Fibroblast of lung (primary cell): ENCODE measurements at regions not wholly inside any gene's neighbourhood (a gene's known extent, or its start where the extent isn't known, plus 50 kb on each side); places are given as distances from the start of the nearest gene placed in this dataset.

Experiments
- DNase-seq, 2 donors: peaks; one replicate each; pipeline versions ENCODE4 v3.0.0 to v3.0.0-alpha.2; 2010; ENCODE audit warnings: low read depth in 2 of 2
- H2AFZ ChIP-seq: 2 replicates; pipeline ENCODE4 v1.5.1; 2012; ENCODE audit warnings: low read length, control low read depth, inconsistent platforms
- H3K27ac ChIP-seq: 2 replicates; pipeline ENCODE4 v1.5.1; 2011; ENCODE audit warnings: low read length, control low read depth; ENCODE audit not compliant: insufficient read depth
- H3K27me3 ChIP-seq: 2 replicates; pipeline ENCODE4 v1.5.1; 2011; ENCODE audit warnings: mild to moderate bottlenecking, low read length; ENCODE audit not compliant: control insufficient read depth, insufficient read depth
- H3K36me3 ChIP-seq: 2 replicates; pipeline ENCODE4 v1.5.1; 2011; ENCODE audit warnings: low read length; ENCODE audit not compliant: control insufficient read depth, insufficient read depth
- H3K4me1 ChIP-seq: 2 replicates; pipeline ENCODE4 v1.5.1; 2011; ENCODE audit warnings: low read length; ENCODE audit not compliant: control insufficient read depth, insufficient read depth; ENCODE audit errors: extremely low read depth
- H3K4me2 ChIP-seq: 2 replicates; pipeline ENCODE4 v1.5.1; 2011; ENCODE audit warnings: low read length, control low read depth; ENCODE audit not compliant: insufficient read depth; ENCODE audit errors: extremely low read depth
- H3K4me3 ChIP-seq, 4 experiments: fragments of 200-600 bp in 1 of 4; sonication (generic) in 1 of 4; replicated peaks in 1 of 4; 2 replicates each; pipeline ENCODE4 v1.5.1; 2011 to 2016; ENCODE audit warnings: low read length in 4 of 4, low read depth in 3 of 4, mild to moderate bottlenecking in 3 of 4, control low read depth in 2 of 4, inconsistent platforms in 1 of 4, mixed read lengths in 1 of 4; ENCODE audit not compliant: insufficient read depth in 1 of 4; ENCODE audit errors: control extremely low read depth in 1 of 4
- H3K79me2 ChIP-seq: 2 replicates; pipeline ENCODE4 v1.5.1; 2012; ENCODE audit warnings: mild to moderate bottlenecking, low read length, inconsistent platforms; ENCODE audit not compliant: control insufficient read depth, insufficient read depth
- H3K9ac ChIP-seq: 2 replicates; pipeline ENCODE4 v1.5.1; 2011; ENCODE audit warnings: mild to moderate bottlenecking, low read length, control low read depth; ENCODE audit not compliant: insufficient read depth
- H3K9me3 ChIP-seq: 2 replicates; pipeline ENCODE4 v1.5.1; 2012; ENCODE audit warnings: low read depth, low read length; ENCODE audit not compliant: control insufficient read depth, insufficient read depth
- H4K20me1 ChIP-seq: 2 replicates; pipeline ENCODE4 v1.5.1; 2011; ENCODE audit warnings: low read length; ENCODE audit not compliant: control insufficient read depth, insufficient read depth; ENCODE audit errors: extremely low read depth
- CTCF ChIP-seq, 2 donors: IDR thresholded peaks in 1 of 2; conservative IDR thresholded peaks in 1 of 2; 1 replicate in 1 of 2; 2 replicates in 1 of 2; pipeline ENCODE4 v1.5.1; 2011 to 2012; ENCODE audit warnings: low read length in 2 of 2, control low read depth in 1 of 2, inconsistent platforms in 1 of 2, low read depth in 1 of 2, mild to moderate bottlenecking in 1 of 2
- EZH2 ChIP-seq: IDR thresholded peaks from 2 replicates; pipeline ENCODE4 v1.5.1; 2012; ENCODE audit warnings: low read length, control low read depth, mild to moderate bottlenecking; ENCODE audit errors: missing control alignments

- H2AFZ ChIP-seq = no peak overlapping the region
- H3K27ac ChIP-seq = no peak overlapping the region
- no peaks in the 10 kb centered on the region for H3K79me2 ChIP-seq
- H4K20me1 ChIP-seq = no peaks in the 10 kb centered on the region
- H3K36me3 ChIP-seq = no peaks in the 10 kb centered on the region
- no peaks in the 10 kb centered on the region for H3K9me3 ChIP-seq
- H3K27me3 ChIP-seq = no peaks in the 10 kb centered on the region
- H3K9ac ChIP-seq = no peak overlapping the region
- no peaks in the 10 kb centered on the region for H3K4me1 ChIP-seq
- TF ChIP-seq CTCF (conservative IDR thresholded peaks at IDR 0.05 in 1 of 2, IDR thresholded peaks at IDR 0.05 in 1 of 2; ENCODE audit: low read depth in 1 of 2, low read length in 2 of 2) (no peak), EZH2 (no peak)
- H3K4me2 ChIP-seq = no peak overlapping the region
- no peak for DNase-seq
- H3K4me3 ChIP-seq = no peak overlapping the region
These were observed 601.0 kb downstream of the PDCD6IP start for GRCh38 chr3:34399401-34399800.

- H3K4me3 ChIP-seq = no peak overlapping the region
- no peak for DNase-seq
- no peaks in the 10 kb centered on the region for H3K36me3 ChIP-seq
- H3K27me3 ChIP-seq = no peaks in the 10 kb centered on the region
- H3K4me1 ChIP-seq = no peaks in the 10 kb centered on the region
- no peak overlapping the region for H3K4me2 ChIP-seq
- no peaks in the 10 kb centered on the region for H3K79me2 ChIP-seq
- H3K9ac ChIP-seq = no peak overlapping the region
- no peaks in the 10 kb centered on the region for H3K9me3 ChIP-seq
- TF ChIP-seq EZH2 = no peak
- TF ChIP-seq CTCF (conservative IDR thresholded peaks at IDR 0.05 in 1 of 2, IDR thresholded peaks at IDR 0.05 in 1 of 2; ENCODE audit: low read depth in 1 of 2, low read length in 2 of 2) = no peak
- H3K27ac ChIP-seq = no peak overlapping the region
- no peak overlapping the region for H2AFZ ChIP-seq
- no peaks in the 10 kb centered on the region for H4K20me1 ChIP-seq
These were observed 606.7 kb downstream of the PDCD6IP start for GRCh38 chr3:34405159-34405558.

- Histone ChIP-seq H3K9me3 (no peaks in the 10 kb centered on the region), H3K4me1 (no peaks in the 10 kb centered on the region), H3K79me2 (no peaks in the 10 kb centered on the region), H3K4me2 (no peak overlapping the region), H3K4me3 (no peak overlapping the region), H3K36me3 (no peaks in the 10 kb centered on the region), H4K20me1 (no peaks in the 10 kb centered on the region), H3K9ac (no peak overlapping the region), H3K27me3 (no peaks in the 10 kb centered on the region), H3K27ac (no peak overlapping the region), H2AFZ (no peak overlapping the region)
- TF ChIP-seq EZH2 (no peak), CTCF (conservative IDR thresholded peaks at IDR 0.05 in 1 of 2, IDR thresholded peaks at IDR 0.05 in 1 of 2; ENCODE audit: low read depth in 1 of 2, low read length in 2 of 2) (no peak)
- no peak for DNase-seq
These were observed 608.9 kb downstream of the PDCD6IP start for GRCh38 chr3:34407281-34407680.
